Fibroblast of mammary gland (primary cell): ENCODE measurements at regions not wholly inside any gene's neighbourhood (a gene's known extent, or its start where the extent isn't known, plus 50 kb on each side); places are given as distances from the start of the nearest gene placed in this dataset.

Source experiments
- DNase-seq: peaks from one replicate; pipeline ENCODE4 v3.0.0-alpha.2; 2010; ENCODE audit warnings: low read depth
- H3K4me3 ChIP-seq: 2 replicates; pipeline ENCODE4 v1.5.1; 2011; ENCODE audit warnings: low read depth, mild to moderate bottlenecking, low read length, moderate library complexity; ENCODE audit not compliant: control insufficient read depth
- TF ChIP-seq, protein P1 (sequence below): conservative IDR thresholded peaks from 2 replicates; pipeline ENCODE4 v1.5.1; 2011; ENCODE audit warnings: low read depth, low read length, inconsistent platforms; ENCODE audit not compliant: control insufficient read depth, insufficient read depth

DNA sequence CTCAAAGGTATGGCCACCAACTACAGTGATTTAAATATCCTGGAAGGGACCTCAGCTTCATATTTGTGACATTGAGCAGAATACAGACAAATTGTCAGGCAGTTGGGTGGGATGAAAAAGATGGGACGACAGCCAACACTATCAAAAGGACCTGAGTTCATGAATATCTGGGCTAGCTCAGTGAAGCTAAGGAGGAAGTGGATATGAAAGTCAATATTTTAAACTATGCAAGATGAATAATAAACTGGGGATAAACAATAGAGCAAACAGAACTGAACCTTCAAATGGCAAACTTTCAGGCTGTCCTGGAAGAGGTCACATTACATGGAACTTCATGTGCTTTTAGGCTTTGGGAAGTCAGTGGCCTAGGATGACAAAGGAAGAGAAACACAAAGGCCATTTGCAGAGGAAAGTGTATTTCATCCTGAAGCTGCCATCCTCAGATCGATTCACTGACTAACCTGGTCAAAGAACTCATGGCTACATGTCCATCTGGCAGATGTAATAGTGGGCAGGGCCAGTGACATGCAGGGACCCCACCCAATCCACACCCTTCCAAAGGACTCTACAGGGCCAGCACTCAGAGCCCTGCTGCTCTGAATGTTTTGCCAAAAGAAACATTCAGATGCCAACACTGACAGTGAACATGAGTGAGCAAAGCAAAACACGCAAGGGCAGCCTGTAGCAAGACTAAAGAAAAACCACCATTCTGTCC lies 175.7 kb downstream of the ETAA1 start:
- TF ChIP-seq, protein P1, sequence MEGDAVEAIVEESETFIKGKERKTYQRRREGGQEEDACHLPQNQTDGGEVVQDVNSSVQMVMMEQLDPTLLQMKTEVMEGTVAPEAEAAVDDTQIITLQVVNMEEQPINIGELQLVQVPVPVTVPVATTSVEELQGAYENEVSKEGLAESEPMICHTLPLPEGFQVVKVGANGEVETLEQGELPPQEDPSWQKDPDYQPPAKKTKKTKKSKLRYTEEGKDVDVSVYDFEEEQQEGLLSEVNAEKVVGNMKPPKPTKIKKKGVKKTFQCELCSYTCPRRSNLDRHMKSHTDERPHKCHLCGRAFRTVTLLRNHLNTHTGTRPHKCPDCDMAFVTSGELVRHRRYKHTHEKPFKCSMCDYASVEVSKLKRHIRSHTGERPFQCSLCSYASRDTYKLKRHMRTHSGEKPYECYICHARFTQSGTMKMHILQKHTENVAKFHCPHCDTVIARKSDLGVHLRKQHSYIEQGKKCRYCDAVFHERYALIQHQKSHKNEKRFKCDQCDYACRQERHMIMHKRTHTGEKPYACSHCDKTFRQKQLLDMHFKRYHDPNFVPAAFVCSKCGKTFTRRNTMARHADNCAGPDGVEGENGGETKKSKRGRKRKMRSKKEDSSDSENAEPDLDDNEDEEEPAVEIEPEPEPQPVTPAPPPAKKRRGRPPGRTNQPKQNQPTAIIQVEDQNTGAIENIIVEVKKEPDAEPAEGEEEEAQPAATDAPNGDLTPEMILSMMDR: no peak
- DNase-seq: peak; percentile 80
- no peak overlapping the region for H3K4me3 ChIP-seq

GRCh38 chr2:67574230-67574629 lies 177.1 kb downstream of the ETAA1 start:
- no peak overlapping the region for H3K4me3 ChIP-seq
- TF ChIP-seq, protein P1: no peak
- peak; percentile 76 for DNase-seq

DNA sequence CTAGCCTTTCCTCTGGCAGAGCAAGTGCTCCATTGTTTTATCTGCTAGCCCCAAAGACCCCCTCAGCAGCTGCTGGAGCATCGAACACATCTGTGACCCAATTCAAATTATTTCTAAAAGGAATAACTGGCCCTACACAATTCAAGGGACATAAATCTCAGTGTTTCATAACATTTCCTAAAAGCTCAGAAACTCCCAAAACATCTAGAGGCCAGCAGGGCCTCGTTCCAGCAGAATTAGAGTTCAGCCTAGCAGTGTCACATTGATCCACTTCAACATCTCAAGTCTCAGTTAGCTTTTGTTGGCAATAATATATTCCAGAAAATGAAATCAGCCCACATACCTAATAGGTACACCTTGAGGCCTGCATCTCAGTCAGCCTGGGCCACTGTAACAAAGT lies 179.1 kb downstream of the ETAA1 start:
- DNase-seq: no peak
- TF ChIP-seq, protein P1: no peak
- no peak overlapping the region for H3K4me3 ChIP-seq

DNA sequence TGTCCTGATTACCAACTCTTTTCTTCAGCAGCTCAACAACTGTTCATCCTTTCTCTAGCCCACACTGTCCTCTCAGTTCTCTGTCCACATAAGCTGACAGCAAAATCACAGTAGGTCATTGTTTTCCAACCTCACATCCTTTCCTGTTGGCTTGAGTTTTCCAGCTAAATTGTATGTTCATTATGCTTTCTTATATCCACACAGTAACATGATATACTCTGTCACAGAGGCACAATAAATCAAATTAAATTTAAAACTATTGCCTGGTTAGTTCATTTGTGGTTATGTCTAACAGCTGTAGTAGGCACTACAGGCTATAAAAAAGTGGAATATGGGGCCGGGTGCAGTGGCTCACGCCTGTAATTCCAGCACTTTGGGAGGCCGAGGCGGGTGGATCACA lies 179.9 kb downstream of the ETAA1 start:
- TF ChIP-seq, protein P1: no peak

DNA sequence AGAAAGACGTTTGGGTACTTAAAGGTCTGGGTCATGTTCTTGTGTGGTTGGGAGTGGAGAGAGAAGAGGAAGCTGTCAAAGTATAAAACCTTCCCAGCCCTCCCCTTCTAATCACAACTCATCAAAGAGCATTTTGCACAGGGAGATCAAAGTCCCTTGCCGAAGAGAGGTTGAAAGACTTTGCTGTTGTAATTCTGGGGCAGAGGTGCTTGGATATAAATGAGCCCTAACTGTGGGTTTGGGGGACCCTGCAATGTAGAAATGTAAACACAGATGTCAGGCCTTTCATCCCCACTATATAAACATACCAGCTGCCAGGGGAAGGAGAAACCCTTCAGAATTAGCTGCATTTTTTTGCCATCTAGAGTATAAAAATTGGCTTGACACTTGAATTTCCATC lies 182.1 kb downstream of the ETAA1 start:
- no peak for DNase-seq
- no peak overlapping the region for H3K4me3 ChIP-seq
- TF ChIP-seq, protein P1: no peak

More for the DNA sequence above, 179.9 kb downstream of the ETAA1 start:
- DNase-seq: no peak
- no peak overlapping the region for H3K4me3 ChIP-seq

- TF ChIP-seq, protein P1: no peak
- no peak for DNase-seq
- no peak overlapping the region for H3K4me3 ChIP-seq
Observed at GRCh38 chr2:67579806-67580205, 182.7 kb downstream of the ETAA1 start.
